GM23338 (cell line): ENCODE measurements at regions not wholly inside any gene's neighbourhood (a gene's known extent, or its start where the extent isn't known, plus 50 kb on each side); places are given as distances from the start of the nearest gene placed in this dataset.

ENCODE experiments used
- ATAC-seq: fragments of 200-7000 bp; cut with Tn5 transposase; 3 replicates; pipeline ENCODE4 v1.9.1; 2020
- DNase-seq: peaks from one replicate; pipeline ENCODE4 v3.0.0-alpha.2; 2015; ENCODE audit warnings: low spot score
- H2AFZ ChIP-seq: fragments of 200-600 bp; sonication (generic); 2 replicates; pipeline ENCODE4 v1.8.0; 2016; ENCODE audit warnings: antibody characterized with exemption, mild to moderate bottlenecking, moderate library complexity
- H3F3A ChIP-seq: fragments of 200-600 bp; sonication (generic); replicated peaks from 2 replicates; pipeline ENCODE4 v1.8.0; 2017; ENCODE audit warnings: antibody characterized with exemption, mixed run types, low read depth
- H3K27ac ChIP-seq: fragments of 200-600 bp; sonication (generic); 2 replicates; pipeline ENCODE4 v1.6.1; 2016; ENCODE audit warnings: low read depth
- H3K27me3 ChIP-seq: fragments of 200-600 bp; sonication (generic); 2 replicates; pipeline ENCODE4 v1.8.0; 2016; ENCODE audit warnings: mild to moderate bottlenecking, mixed run types, moderate library complexity; ENCODE audit not compliant: insufficient read depth
- H3K36me3 ChIP-seq: fragments of 200-600 bp; sonication (generic); 2 replicates; pipeline ENCODE4 v1.8.0; 2016; ENCODE audit warnings: mild to moderate bottlenecking; ENCODE audit not compliant: insufficient read depth
- H3K4me1 ChIP-seq: fragments of 200-600 bp; sonication (generic); 2 replicates; pipeline ENCODE4 v1.8.0; 2016; ENCODE audit warnings: mild to moderate bottlenecking, moderate library complexity; ENCODE audit not compliant: insufficient read depth
- H3K4me2 ChIP-seq: fragments of 200-600 bp; sonication (generic); 2 replicates; pipeline ENCODE4 v1.7.1; 2017; ENCODE audit warnings: mixed run types
- H3K4me3 ChIP-seq: fragments of 200-600 bp; sonication (generic); 2 replicates; pipeline ENCODE4 v1.6.1; 2016; ENCODE audit warnings: mixed run types
- H3K79me2 ChIP-seq: fragments of 200-600 bp; sonication (generic); replicated peaks from 2 replicates; pipeline ENCODE4 v1.8.0; 2017; ENCODE audit warnings: mild to moderate bottlenecking; ENCODE audit not compliant: insufficient read depth
- H3K9me2 ChIP-seq: fragments of 200-600 bp; sonication (generic); 2 replicates; pipeline ENCODE4 v1.8.0; 2017; ENCODE audit not compliant: insufficient read depth
- H4K20me1 ChIP-seq: fragments of 200-600 bp; sonication (generic); replicated peaks from 2 replicates; pipeline ENCODE4 v1.8.0; 2017; ENCODE audit warnings: mild to moderate bottlenecking; ENCODE audit not compliant: insufficient read depth
- H3K27ac Mint-ChIP-seq: 2 replicates; pipeline ENCODE4 v1.8.0; 2020; ENCODE audit warnings: inconsistent platforms, mild to moderate bottlenecking, moderate library complexity, mixed read lengths
- H3K27me3 Mint-ChIP-seq: 3 replicates; pipeline ENCODE4 v1.8.0; 2022; ENCODE audit warnings: low read depth, mild to moderate bottlenecking, moderate library complexity, mixed read lengths, inconsistent platforms; ENCODE audit not compliant: insufficient read depth, poor library complexity
- H3K36me3 Mint-ChIP-seq: 3 replicates; pipeline ENCODE4 v1.8.0; 2021; ENCODE audit warnings: low read depth, mild to moderate bottlenecking, inconsistent platforms, moderate library complexity, mixed read lengths
- H3K4me1 Mint-ChIP-seq: 3 replicates; pipeline ENCODE4 v1.8.0; 2020; ENCODE audit warnings: mild to moderate bottlenecking, inconsistent platforms, mixed read lengths
- H3K4me3 Mint-ChIP-seq: 3 replicates; pipeline ENCODE4 v1.8.0; 2021; ENCODE audit warnings: moderate library complexity, mild to moderate bottlenecking, inconsistent platforms, mixed read lengths
- H3K9me3 Mint-ChIP-seq: 3 replicates; pipeline ENCODE4 v1.8.0; 2020; ENCODE audit warnings: moderate library complexity, mild to moderate bottlenecking, inconsistent platforms, mixed read lengths
- EZH2 ChIP-seq: fragments of 200-600 bp; sonication (generic); IDR thresholded peaks from one replicate; pipeline ENCODE4 v1.8.0; 2017; ENCODE audit warnings: antibody characterized with exemption, mild to moderate bottlenecking, low read depth; ENCODE audit not compliant: unreplicated experiment
- EZH2phosphoT487 ChIP-seq: fragments of 200-600 bp; sonication (generic); IDR thresholded peaks from one replicate; pipeline ENCODE4 v1.8.1; 2018; ENCODE audit warnings: antibody characterized with exemption; ENCODE audit not compliant: unreplicated experiment
- NANOG ChIP-seq: IDR thresholded peaks from 2 replicates; pipeline ENCODE4 v1.6.1; 2016; ENCODE audit warnings: antibody characterized with exemption, borderline replicate concordance
- POLR2AphosphoS5 ChIP-seq: IDR thresholded peaks from 2 replicates; pipeline ENCODE4 v1.6.1; 2016; ENCODE audit warnings: antibody characterized with exemption, low read depth
- STAT1 ChIP-seq: IDR thresholded peaks from one replicate; pipeline ENCODE4 v1.6.1; 2016; ENCODE audit warnings: antibody characterized with exemption; ENCODE audit not compliant: unreplicated experiment
- ZNF114 ChIP-seq: fragments of 250-450 bp; sonication (Bioruptor Pico); IDR thresholded peaks from 2 replicates; pipeline ENCODE4 v1.5.0; 2020; ENCODE audit warnings: mild to moderate bottlenecking, moderate library complexity
- ZNF331 ChIP-seq: fragments of 250-450 bp; sonication (Bioruptor Pico); IDR thresholded peaks from 2 replicates; pipeline ENCODE4 v1.5.0; 2020; ENCODE audit warnings: low read depth, mild to moderate bottlenecking, moderate library complexity
- TF ChIP-seq, protein P1 (sequence below): IDR thresholded peaks from one replicate; pipeline ENCODE4 v1.6.1; 2018; ENCODE audit warnings: antibody characterized with exemption; ENCODE audit not compliant: unreplicated experiment

DNA sequence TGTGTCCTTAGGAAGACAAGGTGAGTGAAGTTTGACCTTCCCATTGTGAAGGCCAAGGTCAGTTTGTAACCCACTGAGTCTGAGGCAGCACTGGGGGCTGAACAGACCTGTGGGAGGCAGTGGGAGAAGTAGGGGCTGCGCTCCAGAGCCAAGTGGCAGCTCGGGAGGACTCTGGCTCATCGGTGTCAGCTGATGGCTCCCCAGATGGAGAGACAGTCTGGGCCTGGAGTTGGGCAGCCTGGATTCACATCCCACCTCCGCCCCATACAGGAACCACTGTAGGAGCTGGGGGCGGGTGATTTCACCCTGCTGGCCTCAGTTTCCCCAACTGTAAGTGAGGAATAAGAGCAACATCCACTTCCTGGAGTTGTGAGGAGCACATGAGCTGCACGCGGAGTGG is 128.4 kb downstream of the FOXL1 start (continued):
- TF ChIP-seq, protein P1, sequence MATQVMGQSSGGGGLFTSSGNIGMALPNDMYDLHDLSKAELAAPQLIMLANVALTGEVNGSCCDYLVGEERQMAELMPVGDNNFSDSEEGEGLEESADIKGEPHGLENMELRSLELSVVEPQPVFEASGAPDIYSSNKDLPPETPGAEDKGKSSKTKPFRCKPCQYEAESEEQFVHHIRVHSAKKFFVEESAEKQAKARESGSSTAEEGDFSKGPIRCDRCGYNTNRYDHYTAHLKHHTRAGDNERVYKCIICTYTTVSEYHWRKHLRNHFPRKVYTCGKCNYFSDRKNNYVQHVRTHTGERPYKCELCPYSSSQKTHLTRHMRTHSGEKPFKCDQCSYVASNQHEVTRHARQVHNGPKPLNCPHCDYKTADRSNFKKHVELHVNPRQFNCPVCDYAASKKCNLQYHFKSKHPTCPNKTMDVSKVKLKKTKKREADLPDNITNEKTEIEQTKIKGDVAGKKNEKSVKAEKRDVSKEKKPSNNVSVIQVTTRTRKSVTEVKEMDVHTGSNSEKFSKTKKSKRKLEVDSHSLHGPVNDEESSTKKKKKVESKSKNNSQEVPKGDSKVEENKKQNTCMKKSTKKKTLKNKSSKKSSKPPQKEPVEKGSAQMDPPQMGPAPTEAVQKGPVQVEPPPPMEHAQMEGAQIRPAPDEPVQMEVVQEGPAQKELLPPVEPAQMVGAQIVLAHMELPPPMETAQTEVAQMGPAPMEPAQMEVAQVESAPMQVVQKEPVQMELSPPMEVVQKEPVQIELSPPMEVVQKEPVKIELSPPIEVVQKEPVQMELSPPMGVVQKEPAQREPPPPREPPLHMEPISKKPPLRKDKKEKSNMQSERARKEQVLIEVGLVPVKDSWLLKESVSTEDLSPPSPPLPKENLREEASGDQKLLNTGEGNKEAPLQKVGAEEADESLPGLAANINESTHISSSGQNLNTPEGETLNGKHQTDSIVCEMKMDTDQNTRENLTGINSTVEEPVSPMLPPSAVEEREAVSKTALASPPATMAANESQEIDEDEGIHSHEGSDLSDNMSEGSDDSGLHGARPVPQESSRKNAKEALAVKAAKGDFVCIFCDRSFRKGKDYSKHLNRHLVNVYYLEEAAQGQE: no peak
- no peak for TF ChIP-seq STAT1
- TF ChIP-seq EZH2: no peak
- no peak for TF ChIP-seq NANOG

DNA sequence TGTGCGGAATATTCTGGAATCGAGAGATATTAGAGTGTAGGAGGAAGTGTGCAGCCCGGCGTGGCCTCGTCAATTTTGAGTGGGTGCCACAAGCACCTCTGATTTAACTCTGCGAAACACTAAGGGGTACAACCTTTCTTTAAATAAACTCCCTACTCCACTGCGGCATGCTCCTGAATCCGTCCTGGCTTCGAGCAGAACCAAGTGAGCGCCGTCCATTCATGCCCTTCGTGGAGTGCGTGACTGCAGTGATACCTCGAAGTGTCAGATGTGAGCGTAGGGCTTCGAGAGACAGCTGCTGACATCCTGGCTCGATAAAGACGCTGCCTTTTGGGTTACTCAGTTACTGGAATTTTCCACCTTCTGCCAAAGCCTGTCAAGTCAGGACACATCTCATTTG is 128.8 kb downstream of the FOXL1 start:
- Histone ChIP-seq H3K4me3 (no peak overlapping the region), H3K4me2 (no peak overlapping the region), H3K27me3 (no peaks in the 10 kb centered on the region), H2AFZ (no peak overlapping the region), H4K20me1 (no peaks in the 10 kb centered on the region), H3F3A (no peaks in the 10 kb centered on the region), H3K79me2 (no peaks in the 10 kb centered on the region), H3K9me2 (0 out of 2 replicates have a peak, but pooled peaks cover 4% of the 10 kb centered on the region), H3K4me1 (no peaks in the 10 kb centered on the region), H3K36me3 (no peaks in the 10 kb centered on the region), H3K27ac (no peak overlapping the region)
- no peak overlapping the region for H3K27ac Mint-ChIP-seq
- peaks cover 7% of the 10 kb centered on the region for H3K27me3 Mint-ChIP-seq
- H3K4me1 Mint-ChIP-seq: peaks cover 19% of the 10 kb centered on the region
- TF ChIP-seq EZH2phosphoT487: no peak
- H3K4me3 Mint-ChIP-seq: no peak overlapping the region
- no peak for DNase-seq
- peaks cover 2% of the 10 kb centered on the region; the same call in 1 of the 3 replicates for H3K36me3 Mint-ChIP-seq
- ATAC-seq: no peak
- peaks cover 8% of the 10 kb centered on the region; the same call in 2 of the 3 replicates for H3K9me3 Mint-ChIP-seq

DNA sequence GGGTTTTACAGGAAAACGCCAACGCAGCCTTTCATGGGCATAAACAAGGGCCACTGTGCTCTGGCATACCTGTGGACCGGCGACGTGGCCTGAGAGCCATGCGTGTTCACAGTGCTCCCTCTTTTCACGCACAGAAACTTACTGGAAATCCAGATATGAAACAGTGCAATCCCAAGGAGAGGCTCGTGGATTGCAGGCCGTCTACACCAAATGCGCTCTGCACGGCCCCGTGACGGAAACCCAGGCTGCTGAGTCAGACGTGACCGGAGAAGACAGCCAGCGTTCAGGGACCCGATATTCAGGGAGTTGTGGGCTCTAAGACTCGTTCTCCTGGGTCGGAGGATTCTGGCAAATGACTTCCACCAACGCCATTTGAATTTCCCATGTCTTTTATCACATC is 129.2 kb downstream of the FOXL1 start:
- Mint-ChIP-seq H3K27ac (no peak overlapping the region), H3K9me3 (peaks cover 8% of the 10 kb centered on the region; the same call in 2 of the 3 replicates), H3K4me3 (no peak overlapping the region), H3K4me1 (peaks cover 19% of the 10 kb centered on the region), H3K36me3 (peaks cover 2% of the 10 kb centered on the region; the same call in 1 of the 3 replicates), H3K27me3 (peaks cover 10% of the 10 kb centered on the region)
- Histone ChIP-seq H4K20me1 (no peaks in the 10 kb centered on the region), H2AFZ (no peak overlapping the region), H3K27ac (no peak overlapping the region), H3K4me1 (no peaks in the 10 kb centered on the region), H3K27me3 (no peaks in the 10 kb centered on the region), H3K79me2 (no peaks in the 10 kb centered on the region), H3K36me3 (no peaks in the 10 kb centered on the region), H3K4me3 (no peak overlapping the region), H3F3A (no peaks in the 10 kb centered on the region), H3K4me2 (no peak overlapping the region), H3K9me2 (0 out of 2 replicates have a peak, but pooled peaks cover 4% of the 10 kb centered on the region)
- DNase-seq (no peak), ATAC-seq (no peak)
- TF ChIP-seq ZNF331 (CRISPR knock-in tag): no peak
- no peak for TF ChIP-seq POLR2AphosphoS5
- no peak for TF ChIP-seq ZNF114
- TF ChIP-seq EZH2phosphoT487: no peak
